Head of caudate nucleus (tissue), 42 donors: ENCODE measurements at regions not wholly inside any gene's neighbourhood (a gene's known extent, or its start where the extent isn't known, plus 50 kb on each side); places are given as distances from the start of the nearest gene placed in this dataset.
"Not testable (repeated sequence)": the region's sequence is repeated elsewhere in the genome, so short reads cannot be mapped to it uniquely, and the experiment has no call there.

Experiments
- DNase-seq, 42 donors: peaks; one replicate each; pipeline versions ENCODE4 v3.0.0 to v3.0.0-alpha.2; 2020 to 2021; ENCODE audit warnings: mixed read lengths in 7 of 42
- intact Hi-C: fragments of 100-400 bp; cut with DNase I; formaldehyde crosslinking; loops from one replicate; pipeline ENCODE4 v1.15.0; 2022

DNA sequence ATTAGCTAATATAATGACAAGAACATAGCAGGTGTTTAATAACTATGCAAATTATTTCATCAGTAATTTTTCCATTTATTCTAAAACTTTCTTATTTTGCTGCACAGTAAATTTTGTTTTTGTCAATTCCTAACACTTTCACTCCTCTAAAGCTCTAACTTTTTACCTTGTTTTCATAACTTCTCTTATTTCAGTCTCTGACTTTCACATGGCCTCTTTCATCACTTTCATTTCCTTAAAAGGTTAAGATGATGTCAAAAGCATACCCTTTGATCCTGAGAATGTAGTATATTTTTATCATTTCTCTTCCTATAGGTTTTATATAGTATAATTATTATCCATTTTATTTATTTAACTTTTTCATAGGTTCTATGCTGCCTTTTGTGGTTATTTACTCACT lies 1325.8 kb upstream of the ALCAM start:
- intact Hi-C loops: no loop called here
- no peak for DNase-seq

DNA sequence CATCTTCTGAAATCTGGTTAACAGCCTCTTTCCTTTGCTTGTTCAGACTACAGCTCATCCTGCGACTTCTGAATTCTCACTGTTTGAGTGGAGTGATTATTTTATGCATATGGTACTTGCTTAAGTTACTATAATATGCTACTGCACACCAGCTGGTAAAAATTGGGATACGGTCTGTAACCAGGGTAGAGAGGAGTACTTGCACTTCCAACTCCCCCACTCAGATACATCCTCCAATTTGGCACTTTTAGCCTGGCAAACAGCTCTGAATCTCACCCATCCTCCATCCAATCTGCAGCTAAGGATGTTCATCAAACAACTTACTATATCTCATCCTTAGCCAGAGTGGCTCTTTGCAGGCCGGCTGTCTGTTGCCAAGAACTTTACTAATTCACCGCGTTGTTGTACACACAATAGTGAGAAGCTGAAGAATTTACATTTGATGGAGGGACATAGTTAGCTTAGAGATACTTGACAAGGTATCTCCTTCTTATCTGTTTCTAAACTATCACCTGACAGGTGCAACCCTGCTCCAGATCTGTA lies 1323.6 kb upstream of the ALCAM start:
- intact Hi-C loops, DNase-seq: not testable (repeated sequence)

DNA sequence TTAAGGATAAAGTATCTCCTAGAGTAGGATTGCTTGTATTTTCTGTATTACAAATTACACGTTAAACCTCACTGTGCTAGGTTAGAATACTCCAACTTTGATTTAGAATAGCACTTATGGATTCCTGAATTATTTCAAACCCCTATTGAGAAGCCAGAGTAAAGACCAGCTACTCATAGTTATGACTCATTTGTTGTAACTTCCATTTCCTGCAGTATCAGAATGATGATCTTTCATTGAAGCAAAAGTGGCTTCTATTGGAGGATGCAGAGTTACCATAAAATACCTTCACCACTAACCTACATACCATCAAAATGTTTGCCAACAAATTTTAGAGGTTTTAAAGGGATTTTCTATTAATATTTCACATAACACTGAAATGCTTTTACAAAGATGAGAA lies 1322.7 kb upstream of the ALCAM start:
- no peak for DNase-seq
- intact Hi-C loops: no loop called here

DNA sequence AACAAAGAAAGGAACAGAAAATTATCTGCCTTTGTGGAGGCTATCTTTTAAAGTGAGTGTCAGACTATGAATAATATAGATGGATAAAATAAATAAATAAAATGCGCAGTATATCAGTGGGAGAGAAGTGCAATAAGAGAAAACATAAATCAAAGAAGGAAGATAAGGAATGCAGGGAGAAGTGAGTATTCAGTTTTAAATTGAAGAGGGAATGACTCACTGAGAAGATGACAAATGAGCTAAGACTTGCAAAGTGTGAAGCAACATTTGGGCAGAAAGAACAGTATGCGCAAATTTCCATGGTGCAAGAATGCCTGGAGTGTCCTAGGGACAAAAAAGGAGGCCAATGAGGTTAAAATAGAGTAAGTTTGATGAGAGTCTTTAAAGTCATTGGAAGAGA lies 1300.1 kb upstream of the ALCAM start:
- DNase-seq: no peak
- intact Hi-C loops: no loop called here

DNA sequence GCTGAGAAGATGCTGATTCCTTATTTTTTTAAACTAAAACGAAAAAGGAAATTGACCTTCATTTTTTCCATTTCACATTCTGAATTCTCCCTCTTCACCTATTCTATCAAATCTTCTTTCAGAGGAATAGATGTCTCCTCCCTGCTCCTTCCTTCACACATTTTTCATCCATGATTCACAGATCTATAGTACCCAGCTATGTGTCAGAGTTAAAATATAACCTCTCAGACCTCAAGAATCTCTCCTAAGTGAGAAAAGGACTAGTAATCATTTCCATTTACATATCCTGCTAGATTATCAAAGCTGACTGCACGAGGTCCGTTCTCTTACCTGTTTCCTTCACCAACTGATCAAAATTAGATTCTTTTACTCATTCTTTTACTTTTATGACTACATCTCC lies 1297.6 kb upstream of the ALCAM start:
- intact Hi-C loops: no loop called here
- no peak for DNase-seq

DNA sequence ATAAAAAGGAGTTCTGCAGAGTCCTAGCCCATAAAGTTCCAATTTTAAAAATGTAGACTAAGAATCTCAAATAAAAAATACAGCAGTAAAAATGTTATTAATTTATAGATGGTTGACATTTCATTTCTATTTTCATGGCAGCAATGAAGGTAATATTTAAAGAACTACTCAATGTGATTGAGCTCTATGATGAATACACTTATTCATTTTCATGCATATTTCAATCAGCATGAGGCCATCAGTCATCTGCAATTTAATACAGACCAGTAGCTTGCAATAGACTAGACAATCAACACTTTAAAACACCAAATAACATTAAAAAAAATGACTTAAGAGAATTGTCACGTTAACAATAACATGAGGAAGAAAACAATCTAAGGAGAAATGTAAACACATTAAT lies 1295.8 kb upstream of the ALCAM start:
- intact Hi-C loops: no loop called here
- DNase-seq: no peak

DNA sequence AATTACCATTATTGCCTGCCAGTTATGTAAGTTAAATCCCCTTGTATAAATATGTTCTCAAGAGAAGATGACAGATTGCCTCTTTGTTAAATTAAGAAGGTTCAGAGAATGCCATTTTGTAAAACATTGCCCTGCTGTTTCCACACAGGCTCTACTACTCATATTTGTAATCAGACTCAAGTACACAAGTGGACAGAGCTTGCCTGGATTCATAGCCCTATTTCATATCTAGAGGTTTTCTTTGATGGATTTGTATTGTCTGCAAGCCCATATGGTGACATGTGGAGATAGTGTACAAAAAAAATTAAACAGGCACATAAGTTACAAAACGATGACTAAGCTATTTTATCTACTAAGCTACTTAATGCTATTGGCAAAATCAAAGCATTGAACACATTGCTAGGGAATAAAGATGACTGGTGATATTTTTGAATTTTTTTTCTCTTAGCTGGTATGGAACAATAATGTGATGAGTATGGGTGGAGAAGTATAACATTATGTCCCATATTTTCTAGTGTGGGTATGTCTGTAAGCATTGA lies 1286.6 kb upstream of the ALCAM start:
- DNase-seq: no peak
- intact Hi-C loops: no loop called here

DNA sequence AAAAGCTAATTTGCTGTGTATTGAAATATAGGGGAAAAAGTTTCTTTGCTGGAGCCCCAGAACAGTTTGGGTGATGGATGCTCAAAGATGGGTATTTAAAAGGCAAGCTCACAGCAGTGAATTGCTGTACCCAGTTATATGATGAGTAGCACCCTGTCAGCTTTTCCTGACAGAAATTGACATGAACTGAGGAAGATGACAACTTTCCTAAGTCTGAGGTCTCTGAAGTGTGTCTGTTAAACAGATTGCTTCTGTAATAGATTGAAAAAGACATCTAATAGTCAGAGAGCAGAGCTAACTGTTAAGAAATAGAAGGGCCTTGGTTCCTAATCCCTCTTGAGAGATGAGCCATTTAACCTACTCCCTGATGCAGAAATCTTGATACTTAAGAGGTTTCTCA lies 1278.0 kb upstream of the ALCAM start:
- no peak for DNase-seq
- intact Hi-C loops: no loop called here

DNA sequence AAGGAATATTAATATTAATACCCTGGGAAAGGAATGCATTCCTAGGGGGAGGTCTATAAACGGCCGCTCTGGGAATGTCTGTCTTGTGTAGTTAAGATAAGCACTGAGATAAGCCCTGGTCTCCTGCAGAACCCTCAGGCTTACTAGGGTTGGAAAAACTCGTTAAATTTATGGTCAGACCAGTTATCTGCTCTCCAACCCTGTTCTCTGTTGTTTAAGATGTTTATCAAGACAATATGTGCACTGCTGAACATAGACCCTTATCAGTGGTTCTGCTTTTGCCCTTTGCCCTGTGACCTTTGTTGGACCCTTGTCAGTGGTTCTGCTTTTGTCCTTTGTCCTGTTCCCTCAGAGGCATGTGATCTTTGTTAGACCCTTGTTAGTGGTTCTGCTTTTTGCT lies 1276.7 kb upstream of the ALCAM start:
- intact Hi-C loops, DNase-seq: not testable (repeated sequence)

DNA sequence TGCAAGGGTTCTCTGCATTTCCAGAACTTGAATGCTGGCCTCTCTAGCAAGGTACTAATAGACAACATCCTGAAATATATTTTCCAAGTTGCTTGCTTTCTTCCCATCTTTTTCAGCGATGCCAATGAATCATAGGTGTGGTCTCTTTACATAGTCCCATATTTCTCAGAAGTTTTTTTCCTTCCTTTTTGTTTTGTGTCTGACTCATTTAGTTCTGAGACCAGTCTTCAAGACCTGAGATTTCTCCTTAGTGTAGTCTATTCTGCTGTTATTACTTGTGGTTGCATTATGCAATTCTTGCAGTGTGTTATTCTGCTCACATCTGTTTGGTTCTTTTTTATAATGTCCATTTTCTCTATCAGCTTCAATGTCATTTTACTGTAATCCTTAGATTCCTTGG lies 1265.0 kb upstream of the ALCAM start:
- DNase-seq: no peak
- intact Hi-C loops: no loop called here

DNA sequence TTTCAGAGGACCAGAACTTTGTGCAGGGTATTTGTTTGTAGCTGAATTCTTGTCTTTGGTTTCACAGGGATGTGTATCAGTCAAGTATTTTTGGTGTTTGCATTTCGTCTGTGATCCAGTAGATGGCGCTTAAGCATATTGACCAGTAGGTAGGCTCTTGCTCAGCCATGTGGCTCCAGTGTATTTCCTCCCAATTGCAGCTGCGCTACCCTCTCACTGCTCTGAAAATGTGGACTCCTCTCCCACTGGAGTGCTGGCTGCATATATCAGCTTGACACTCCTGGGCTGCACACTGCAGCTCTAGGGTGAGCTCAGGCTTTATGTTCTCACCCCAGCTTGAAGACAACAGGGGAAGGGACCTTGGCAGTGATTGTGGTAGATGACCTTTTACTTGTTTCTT lies 1264.3 kb upstream of the ALCAM start:
- DNase-seq: peak in 20 of 42 donors; percentile 9 to 71 (median 34)
- intact Hi-C loops: no loop called here

DNA sequence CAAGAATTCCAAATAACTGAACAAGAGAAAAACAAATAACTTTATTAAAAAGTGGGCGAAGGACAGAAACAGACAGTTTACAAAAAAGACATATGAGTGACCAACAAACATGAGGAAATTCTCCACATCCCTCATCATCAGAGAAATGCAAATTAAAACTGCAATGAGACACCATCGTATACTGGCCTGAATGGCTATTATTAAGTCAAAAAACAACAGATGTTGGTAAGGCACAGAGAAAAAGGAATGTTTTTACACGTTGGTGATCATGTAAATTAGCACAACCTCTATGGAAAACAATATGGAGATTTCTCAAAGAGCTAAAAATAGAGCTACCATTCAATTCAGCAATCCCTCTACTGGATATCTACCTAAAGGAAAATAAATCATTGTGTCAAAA lies 1260.4 kb upstream of the ALCAM start:
- intact Hi-C loops: no loop called here

DNA sequence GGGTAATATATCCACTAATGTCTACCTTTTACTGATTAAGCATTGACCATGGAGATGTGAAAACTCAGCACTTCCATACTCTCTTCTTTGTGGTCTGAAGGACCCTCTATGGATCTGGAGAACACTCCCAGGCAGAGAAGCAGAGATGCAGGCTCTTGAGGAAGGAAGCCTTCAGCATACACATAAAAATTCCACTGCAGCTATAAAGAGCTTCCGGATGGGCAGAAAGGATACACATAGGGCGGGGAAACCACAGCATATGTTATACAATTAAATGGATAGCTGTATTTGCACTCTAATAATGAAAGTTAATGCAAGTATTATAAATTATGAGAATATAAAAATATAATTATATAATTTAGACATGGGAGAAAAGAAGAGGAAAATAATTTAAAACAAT lies 1258.2 kb upstream of the ALCAM start:
- no peak for DNase-seq
- intact Hi-C loops: no loop called here

More for the DNA sequence above, 1260.4 kb upstream of the ALCAM start:
- DNase-seq: no peak

DNA sequence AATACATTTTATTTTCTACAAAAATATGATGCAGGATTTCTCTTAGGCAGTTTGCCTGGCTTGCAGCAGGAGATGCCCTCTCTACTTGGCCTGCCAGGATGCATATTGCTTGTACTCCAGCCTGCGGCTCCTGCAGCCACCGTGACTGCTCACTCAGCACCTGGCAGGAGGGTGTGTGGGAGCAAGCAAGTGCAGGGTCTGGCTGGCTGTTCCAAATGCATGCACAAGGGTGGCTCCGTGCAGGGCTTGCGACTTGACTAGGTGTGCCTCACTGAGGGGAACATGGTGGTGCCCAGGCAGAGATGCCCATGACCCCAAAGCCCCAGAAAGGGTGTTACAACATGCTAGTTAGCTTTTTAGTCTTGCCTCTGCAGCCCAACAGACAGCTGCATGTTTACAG lies 1240.2 kb upstream of the ALCAM start:
- intact Hi-C loops: no loop called here
- DNase-seq: no peak

DNA sequence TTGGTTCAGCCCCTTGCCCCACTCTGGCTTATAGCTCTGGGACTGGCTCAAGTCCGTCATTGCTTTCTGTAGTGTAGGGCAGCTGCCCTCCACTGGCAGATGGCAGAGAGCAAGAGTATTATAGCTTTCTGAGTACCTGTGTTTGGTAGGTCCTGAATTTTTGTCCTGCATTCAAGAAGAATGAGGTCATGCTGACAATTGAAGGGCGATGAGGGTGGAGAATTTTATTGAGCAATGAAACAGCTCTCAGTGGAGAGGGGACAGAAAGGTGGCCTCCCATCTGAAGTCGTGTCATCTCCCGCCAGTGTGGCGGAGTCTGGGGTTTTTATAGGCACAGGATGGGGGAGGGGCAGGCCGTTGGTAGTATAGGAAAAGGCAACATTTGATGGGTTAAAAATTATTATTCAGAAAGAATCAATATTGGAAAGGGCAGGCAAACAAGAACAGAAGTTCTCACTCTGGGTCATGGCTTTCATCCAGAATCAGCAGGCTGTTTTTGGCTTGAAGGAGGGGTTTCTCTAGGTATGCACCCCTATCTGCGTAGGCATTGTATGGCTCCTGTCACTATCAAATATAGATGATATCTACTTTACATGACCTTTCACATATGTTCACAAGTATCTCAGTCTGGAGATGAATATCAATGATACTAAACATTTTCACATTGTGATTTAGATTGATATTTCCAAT lies 1239.7 kb upstream of the ALCAM start:
- intact Hi-C loops: no loop called here
- DNase-seq: no peak

DNA sequence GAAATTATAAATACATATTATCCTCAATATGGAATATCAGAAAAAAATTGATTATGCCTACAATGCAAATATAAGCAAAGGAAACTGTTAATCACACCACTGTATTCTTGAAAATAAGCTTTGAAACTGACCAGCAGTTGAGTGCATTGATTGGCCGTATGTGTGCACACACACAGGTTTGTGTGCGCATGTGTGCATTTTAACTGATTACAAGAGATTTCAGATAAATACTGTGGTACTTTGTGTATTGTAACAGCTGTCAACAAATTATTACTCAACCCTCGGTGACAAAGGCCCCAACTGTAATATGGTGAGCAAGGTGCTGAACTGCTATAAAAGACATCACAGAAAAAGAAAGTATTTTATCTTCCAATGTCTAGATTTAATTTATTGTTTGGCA lies 1238.9 kb upstream of the ALCAM start:
- intact Hi-C loops: no loop called here
- no peak for DNase-seq

DNA sequence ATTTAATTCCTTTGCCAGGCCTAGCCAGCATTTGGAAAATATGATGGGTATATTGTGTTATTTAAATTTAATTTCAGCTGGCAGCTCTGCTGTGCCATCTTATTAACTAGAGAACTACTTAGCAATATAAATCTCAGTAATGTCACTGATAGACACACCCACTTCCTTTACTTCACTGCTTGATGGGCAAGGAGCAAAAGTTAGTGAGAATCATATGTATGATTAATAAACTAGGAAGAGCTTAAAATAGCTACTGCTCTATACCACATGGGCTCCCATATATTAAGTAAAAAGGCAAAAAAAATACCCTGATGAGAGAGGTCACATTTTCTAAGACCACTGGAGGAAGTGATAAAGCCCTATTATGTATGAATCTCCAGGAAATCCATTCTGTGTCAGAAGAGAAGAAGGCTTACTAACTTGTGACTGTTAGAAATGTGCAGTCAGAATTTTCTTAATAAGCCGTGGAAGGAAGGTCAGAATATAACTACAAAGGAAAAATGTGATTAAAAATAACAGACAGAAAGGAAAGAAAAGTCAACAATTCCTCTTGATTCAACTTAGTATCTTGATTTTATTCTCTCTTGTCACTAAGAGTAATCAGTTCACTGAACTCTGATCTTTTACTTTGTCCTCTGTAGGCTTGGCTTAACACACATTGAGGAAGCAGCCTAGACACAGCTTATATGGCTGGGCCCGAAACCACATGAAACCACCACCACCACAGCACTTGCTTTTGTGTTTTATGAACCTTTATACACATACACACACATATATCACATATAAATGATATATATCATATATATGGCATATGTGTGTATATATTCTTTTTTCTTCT lies 1233.9 kb upstream of the ALCAM start:
- no peak for DNase-seq

DNA sequence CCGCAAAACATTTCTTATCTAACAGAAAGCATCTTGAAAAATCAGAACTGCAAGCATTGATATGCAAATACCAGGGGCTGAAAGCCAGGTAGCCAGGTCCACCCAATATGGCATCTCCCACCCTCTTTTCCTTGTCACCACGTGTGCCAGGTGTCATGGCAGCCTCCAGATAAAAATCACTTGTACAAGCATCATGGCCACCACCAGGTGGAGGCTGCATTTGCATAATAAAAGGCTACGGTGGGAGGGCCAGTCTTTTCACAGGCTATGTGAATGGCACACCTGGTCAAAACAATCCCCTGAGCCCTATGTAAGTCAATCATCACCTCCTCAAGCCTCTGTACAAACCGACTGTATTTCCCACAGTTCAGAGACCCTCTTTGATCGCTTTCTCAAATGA lies 1233.1 kb upstream of the ALCAM start:
- intact Hi-C loops: no loop called here
- no peak for DNase-seq

More for the DNA sequence above, 1233.9 kb upstream of the ALCAM start:
- intact Hi-C loops: no loop called here

DNA sequence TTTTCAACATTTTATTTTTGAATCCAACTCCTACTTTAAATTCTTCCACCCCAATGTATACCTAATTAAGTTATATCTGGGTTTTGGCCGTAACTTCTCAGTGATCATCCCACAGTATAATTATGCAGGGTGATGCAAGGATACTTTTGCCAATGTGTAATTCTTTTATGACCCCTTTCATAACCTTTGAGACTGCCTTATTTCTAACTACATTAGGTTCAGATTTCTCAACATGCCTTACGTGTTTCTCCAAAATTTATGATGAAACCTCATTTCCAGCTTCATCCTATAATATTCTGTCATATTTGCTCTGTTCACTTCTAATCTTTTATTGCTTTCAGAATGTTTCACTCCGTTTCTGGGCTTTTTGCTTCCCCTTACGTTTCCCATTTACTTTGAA lies 1229.6 kb upstream of the ALCAM start:
- DNase-seq: no peak
- intact Hi-C loops: no loop called here

DNA sequence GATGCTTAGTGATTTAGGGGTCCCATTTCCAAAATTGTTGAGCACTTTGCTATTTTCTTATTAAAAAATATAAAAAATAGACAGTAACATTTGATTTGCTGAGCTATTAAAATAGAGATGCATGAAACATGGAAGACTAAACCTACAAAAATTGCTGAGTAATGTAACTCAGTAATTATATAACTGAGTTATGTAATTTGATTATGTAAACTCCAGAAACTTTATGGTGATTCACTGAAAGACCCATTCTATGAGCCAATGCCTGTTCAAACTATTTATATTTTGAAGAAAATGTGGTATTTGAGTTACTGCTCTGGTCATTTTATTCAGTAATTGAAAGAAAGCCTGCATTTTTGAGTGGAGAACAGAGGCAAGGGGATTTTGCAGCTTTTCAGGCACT lies 1221.5 kb upstream of the ALCAM start:
- DNase-seq: no peak
- intact Hi-C loops: no loop called here
